Right renal pelvis (tissue), 4 donors: ENCODE measurements at regions not wholly inside any gene's neighbourhood (a gene's known extent, or its start where the extent isn't known, plus 50 kb on each side); places are given as distances from the start of the nearest gene placed in this dataset.
"Not testable (repeated sequence)": the region's sequence is repeated elsewhere in the genome, so short reads cannot be mapped to it uniquely, and the experiment has no call there.

Experiments
- DNase-seq, 4 donors: peaks; one replicate each; pipeline ENCODE4 v3.0.0-alpha.2; 2013; ENCODE audit warnings: low read depth in 4 of 4, low spot score in 3 of 4, missing footprints in 1 of 4

DNA sequence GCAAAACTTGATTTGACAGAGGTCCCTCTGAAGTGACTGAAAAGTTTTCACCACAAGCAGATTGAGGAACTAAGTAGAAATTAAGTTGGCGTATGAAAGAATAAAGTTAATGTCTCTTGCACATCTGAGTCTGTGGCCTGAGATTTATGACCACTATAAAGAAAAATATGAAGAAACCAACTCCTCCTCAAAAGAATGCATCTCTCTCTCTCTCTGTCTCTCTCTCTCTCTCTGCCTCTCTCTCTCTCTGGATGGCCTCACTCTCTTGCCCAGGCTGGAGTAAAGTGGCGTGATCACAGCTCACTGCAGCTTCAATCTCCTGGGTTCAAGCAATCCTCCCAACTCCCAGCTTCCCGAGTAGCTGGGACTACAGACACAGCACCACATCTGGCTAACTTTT lies 55.2 kb downstream of the RPL22L1 start:
- DNase-seq: no peak

DNA sequence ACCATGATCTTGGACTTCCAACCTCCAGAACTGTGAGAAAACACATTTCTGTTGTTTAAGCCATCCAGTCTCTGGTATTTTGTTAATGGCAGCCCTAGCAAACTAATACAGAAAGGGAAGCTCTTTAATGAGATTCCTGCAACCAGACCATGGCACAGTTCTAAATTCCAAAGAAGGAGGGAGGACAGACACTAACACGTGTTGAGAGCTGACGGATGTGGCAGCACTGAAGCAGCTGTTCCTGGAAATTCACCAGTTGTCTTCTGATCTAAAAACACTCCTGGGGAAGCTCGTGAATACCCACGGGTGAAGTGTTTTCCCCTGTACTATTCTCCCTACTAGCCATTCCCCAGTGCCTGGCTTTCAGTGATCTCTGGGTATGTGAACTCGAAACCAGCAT lies 56.7 kb downstream of the RPL22L1 start:
- DNase-seq: no peak

DNA sequence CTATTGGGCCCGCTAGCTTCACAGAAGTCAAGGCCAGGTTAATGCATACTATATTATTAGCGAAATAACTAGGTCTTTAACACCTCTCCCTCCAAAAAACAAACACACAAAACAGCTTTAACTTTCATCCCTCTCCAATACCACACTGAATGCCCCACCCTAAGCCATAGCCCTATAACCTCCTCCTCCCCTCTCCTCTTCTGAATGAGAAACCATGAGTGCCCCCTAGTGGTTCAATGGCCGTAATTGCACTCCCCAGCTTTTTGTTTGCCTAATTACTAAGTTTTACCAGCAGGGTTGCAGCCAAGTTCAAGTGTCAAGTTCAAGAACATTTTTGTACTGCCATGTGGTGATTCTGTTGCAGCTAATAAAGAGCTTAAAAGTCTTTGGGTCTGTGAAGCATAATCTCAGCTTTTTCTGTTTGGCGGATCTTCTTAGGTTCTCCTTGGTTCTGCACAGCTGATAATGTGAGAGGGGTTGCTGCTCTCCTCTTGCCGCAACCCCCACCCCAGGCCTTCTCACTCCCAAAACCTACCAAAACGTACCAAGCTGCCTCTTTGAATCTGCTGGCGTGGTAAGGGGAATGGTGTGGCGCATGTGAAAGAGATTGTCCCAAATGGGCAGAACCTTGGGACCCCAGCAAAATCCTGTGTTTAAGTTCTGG lies 57.9 kb downstream of the RPL22L1 start:
- DNase-seq: peak; percentile 78 to 83 (median 80)

DNA sequence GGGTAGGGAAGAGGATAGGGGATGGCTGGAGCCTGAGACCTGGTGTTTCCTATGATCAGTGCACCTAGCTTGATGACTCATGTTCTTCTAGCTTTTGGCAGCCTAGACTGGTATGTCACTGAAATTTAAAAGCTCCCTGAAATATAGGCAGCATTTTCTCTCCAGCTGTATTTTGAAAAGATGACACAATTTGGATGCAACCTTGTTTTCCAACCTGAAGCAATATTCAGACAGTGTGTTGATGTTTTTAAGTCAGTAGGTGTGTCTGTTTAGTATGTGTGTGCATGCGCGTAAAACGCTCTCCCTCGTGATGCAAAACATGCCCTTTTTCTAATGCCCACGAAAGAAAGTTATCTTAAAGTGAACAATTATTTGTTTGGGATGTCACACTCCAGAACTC lies 58.5 kb downstream of the RPL22L1 start:
- DNase-seq: no peak

DNA sequence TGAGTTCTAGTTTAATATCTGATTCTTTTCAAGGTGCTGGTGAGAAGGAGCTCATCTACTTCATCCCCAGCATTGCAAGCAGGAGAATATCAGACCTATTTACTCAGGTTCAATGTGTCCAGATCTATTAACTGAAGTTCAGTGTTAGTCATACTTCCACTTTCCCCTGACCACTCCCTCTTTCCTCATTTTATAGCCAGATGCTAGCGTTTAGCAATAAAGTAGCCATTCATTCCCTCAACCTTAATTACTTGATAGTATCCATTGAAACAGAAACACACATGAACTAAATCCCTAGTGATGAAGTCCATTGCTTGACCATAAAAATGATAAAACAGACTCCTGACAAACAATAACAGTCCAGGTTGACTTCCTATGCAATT lies 60.0 kb downstream of the RPL22L1 start:
- no peak for DNase-seq

DNA sequence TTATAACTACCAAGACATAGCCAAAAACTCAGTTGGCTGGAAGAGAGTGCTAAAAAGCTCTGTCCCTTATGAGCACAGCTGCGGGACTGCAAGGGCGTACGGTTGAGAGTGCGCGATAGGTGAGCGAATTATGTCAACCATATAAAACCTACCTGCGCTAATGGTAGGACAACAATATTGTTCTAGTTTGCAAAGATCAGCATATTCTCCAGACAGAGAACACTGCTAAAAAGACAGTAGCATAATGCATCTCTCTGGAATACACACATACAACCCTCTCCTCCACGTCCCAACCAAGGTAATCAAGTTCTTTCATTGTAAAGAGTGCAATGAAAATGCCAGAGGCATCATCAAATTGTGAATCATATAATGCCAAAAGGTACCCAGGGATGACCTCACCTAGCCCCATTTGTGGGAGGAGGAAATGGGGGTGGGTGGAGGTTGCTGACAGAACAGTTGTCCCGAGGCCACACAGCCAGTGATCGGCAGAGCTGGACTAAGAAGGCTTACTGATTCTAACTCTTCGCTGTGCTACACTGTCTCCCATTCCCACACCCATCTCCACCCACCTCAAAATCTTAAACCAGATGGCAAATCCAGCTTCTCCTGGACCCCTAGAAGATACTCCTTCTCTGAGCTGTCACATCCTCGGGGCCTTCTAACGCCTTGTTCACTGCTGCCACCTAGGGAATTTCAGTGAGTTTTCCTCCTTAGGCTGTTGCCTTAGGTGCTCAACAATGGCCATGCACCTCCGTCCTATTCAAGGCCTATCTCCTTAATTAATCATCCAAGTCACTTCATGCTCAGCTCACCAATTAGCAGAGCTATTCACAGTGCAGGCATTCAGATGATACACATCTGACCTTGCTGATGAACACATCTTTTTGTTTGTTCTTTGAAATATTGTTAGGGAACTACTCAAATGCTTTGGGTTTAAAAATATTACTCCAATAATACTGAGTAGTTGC lies 60.7 kb downstream of the RPL22L1 start:
- no peak for DNase-seq

DNA sequence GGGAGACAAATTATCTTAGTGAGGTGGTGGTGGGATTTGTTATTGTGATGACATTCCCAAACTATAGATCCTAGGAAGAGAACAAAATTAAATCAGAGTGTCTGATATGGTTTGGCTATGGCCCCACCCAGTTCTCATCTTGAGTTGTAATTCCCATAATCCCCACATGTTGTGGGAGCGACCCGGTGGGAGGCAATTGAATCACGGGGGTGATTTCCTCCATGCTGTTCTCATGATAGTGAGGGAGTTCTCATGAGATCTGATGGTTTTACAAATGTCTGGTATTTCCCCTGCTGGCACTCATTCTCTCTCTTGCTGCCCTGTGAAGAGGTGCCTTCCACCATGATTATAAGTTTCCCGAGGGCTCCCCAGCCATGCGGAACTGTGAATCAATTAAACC lies 62.0 kb downstream of the RPL22L1 start:
- DNase-seq: no peak

DNA sequence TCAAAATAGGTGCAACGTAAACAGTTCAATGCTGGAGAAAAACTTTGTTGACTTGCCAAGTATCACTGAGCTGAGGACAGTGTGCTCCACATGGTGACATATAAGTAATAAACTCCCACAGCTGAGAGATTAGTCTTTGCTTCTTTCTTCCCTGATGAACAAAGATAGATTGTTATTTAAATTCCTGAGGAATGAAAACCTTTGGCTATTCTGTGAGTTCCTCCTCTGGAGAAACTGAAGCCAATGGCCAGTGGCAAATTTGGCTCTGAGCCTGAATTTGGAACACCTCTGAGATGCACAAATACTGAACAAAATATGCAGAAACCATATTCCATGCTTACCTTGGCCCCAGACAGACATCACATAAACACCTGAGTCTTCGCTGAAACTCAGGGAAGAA lies 63.3 kb downstream of the RPL22L1 start:
- no peak for DNase-seq

DNA sequence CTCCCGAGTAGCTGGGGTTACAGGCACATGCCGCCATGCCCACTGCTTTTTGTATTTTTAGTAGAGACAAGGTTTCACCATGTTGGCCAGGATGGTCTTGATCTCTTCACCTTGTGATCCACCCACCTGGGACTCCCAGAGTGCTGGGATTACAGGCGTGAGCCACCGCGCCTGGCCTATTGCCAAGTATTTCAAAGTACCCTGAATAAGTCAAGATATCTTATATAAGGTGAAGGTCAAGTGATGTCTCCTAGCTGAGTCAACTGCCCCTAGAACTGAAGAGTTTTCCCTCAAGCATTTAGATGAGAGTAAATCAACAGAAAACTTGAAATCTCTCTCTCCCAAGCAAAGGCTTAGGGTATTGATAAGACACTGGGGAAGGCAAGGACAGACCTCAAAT lies 63.9 kb downstream of the RPL22L1 start:
- no peak for DNase-seq

DNA sequence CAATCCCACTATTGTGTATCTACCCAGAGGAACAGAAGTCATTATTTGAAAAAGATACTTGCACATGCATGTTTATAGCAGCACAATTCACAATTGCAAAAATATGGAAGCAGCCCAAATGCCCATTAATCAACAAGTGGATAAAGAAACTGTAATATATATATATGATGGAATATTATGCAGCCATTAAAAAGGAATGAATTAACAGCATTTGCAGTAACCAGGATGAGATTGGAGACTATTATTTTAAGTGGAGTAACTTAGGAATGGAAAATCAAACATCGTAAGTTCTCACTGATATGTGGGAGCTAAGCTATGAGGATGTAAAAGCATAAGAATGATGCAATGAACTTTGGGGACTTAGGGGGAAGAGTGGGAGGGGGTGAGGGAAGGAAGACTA lies 64.7 kb downstream of the RPL22L1 start:
- DNase-seq: not testable (repeated sequence)

DNA sequence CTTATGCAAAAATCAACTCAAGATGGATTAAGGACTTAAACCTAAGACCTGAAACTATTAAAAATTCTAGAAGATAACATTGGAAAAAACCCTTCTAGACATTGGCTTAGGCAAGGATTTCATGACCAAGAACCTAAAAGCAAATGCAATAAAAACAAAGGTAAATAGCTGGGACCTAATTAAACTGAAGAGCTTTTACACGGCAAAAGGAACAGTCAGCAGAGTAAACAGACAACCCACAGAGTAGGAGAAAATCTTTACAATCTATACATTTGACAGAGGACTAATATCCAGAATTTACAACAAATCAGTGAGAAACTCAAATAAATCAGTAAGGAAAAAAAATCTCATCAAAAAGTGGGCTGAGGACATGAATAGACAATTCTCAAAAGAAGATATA lies 65.4 kb downstream of the RPL22L1 start:
- DNase-seq: not testable (repeated sequence)

DNA sequence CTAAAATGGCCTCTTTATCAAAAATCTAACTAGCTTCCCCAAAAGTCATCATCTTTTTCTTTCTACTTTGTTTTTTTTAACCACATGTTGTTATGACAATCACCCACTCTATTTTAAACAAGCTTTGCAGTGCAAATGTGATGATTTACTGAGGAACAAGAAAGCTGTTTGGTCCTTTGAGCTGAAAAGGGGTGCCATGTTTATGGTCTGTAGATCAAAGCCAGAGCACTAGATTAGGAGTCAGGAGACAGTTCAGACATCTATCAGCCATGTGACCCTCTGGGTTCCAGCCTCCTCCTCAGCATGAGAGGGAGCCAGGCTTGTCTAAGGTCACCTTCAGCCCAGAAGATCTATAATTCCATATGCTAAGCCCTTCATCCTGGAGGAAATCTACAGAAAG lies 65.9 kb downstream of the RPL22L1 start:
- DNase-seq: no peak

DNA sequence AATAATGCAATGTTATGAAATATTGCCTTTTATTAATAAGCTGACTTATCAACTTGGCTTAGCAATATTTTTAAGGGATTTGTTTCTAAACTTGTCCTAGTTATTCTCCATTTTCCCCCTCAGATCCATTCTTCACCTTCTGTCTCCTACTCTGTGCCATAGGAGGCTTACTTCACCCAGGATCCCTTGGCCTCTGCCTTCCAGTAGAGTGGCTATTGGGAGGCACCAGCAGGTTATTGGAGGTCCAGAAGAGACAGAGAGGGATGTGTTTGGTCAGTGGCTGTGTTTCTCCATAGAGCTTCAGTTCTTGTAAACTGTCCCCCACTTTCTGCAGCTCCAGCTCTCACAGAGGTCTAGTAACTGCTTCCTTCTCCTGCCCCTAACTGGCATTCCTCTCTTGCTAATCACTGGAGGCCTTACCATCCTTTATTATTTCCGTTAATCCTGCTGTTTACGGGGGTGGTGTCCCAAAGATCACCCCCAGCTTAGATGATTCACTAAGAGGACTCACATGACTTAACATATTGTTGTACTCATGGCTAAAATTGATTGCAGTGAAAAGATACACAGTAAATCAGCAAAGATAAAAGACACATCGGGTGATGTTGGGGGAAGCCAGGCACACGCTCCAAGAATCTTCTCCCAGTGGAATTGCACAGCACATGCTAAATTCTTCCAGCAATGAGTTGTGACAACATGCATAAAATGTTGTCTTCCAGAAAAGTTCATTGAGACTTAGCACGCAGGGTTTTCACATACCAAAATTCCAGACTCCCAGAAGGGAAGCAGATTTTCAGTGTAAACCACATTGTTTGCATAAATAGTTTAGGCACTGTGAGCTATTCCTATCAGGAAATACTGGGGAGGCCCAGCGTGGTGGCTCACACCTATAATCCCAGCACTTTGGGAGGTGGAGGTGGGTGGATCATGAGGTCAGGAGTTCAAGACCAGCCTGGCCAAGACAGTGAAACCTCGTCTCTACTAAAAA lies 67.5 kb downstream of the RPL22L1 start:
- DNase-seq: peak in 2 of 4 donors; percentile 44 to 72

DNA sequence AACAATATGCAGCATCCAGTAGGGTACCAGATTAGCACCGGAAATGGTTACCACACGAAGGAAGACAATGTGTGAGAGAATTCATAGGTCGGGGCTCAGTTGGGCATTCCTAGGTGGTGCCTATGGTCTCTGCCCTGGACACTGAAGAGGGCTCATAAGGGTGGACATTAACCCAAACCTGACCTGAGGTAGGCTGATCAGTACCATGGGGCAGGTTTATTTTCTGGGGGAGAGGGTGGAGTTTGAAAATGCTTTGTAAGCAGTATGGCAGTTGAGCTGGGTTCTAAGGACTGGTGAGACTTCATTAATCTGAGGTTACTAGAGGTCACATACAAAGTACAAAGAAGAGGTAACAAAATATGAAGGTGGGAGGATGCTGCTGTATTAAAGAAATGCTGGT lies 68.4 kb downstream of the RPL22L1 start:
- DNase-seq: no peak

DNA sequence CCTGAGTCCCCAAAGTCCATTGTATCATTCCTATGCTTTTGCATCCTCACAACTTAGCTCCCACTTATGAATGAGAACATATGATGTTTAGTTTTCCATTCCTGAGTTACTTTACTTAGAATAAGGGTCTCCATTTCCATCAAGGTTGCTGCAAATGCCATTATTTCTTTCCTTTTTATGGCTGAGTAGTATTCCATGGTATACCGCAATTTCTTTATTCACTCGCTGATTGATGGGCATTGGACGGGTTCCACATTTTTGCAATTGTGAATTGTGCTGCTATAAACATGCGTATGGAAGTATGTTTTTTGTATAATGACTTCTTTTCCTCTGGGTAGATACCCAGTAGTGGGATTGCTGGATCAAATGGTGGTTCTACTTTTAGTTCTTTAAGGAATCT lies 69.7 kb downstream of the RPL22L1 start:
- DNase-seq: not testable (repeated sequence)

DNA sequence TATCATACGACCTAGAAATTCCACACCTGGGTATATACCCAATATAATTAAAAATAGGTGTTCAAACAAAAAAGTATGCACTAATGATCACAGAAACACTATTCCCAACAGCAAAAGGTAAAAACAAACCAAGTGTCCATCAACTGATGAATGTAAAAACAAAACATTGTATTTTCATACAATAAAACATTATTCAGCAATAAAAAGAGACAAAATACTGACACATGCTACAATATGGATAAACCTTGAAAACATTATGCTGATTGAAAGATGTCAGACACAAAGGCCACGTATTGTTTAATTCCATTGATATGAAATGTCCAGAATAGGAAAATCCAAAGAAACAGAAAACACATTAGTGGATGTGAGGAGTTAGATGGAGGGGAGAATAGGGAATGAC lies 71.0 kb downstream of the RPL22L1 start:
- DNase-seq: no peak

DNA sequence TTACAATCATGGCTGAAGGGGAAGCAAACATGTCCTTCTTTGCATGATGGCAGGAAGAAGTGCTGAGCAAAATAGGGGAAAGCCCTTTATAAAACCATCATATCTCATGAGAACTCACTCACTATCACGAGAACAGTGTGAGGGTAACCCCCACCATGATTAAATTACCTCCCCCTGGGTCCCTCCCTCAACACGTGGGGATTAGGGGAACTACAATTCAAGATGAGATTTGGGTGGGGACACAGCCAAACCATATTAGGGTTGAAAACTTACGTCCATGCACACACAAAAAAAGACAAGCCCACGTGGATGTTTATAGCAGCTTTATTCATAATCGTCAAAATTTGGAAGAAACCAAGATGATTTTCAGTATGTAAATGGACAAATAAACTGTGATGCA lies 72.3 kb downstream of the RPL22L1 start:
- DNase-seq: no peak

DNA sequence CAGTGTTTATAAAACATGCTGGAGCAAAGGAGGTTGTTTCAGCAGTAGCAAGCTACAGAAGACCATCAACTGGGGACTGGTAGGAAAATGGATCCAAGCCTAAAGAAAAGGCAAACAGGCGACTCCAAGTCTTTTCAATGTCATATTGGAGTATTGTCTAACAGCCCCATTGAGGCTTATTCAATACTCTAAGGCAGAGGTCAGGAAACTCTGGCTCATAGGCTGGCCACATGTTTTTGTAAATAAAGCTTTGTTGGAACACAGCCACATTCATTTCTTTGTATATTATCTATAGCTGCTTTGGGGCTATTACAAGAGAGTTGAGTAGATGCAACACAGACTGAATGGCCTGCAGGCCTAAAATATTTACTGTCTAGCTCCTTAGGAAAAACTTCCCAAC lies 77.5 kb downstream of the RPL22L1 start:
- DNase-seq: no peak

DNA sequence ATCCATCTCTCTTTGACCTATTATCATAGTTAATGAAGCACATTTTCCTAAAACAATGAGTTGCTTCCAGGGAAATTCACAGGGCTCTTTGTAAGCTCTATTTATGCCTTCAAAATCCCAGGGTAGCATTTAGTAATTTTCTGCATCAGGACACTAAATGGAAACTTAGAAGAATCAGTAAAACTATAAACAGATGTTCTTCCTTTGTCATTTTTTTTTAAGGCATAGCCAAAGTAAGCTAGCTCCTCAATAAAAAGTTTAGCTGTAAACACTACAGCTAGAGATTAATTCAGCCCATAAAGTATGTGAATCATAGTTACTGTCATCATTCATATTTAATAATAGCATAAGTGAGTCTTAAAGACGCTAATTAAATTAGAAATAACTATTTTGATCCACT lies 79.3 kb downstream of the RPL22L1 start:
- DNase-seq: no peak

DNA sequence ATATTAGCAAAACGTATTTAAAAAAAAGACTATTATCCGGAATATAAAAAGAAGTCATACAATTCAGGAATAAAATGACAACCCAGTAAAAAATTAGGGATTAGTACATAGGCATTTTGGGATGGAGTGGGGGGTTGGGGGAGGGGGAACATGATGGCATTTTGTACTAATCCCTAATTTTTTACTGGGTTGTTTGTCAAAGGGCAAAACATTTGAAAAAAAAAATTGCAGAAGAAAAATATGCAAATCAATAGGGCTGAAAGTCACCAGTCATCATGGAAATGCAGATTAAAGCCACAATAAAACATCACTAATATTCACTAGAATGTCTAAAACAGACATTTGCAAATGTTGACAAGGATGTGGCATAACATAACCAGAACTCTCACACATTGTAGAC lies 82.5 kb downstream of the RPL22L1 start:
- no peak for DNase-seq

DNA sequence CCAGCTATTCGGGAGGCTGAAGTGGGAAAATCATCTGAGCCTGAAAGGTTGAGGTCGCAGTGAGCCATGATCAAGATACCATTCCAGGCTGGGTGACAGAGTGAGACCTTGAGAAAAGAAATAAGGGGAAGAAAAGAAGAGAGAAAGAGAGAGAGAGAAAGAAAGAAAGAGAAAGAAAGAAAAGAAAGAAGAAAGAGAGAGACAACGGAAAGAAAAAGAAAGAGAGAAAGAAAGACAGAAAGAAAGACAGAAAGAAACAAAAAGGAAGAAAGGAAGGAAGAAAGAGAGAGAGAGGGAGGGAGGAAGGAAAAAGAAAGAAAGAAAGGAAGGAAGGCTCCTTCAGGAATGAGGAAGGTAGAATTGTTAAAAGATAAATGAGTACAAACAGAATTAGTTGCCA lies 84.5 kb downstream of the RPL22L1 start:
- no peak for DNase-seq
